ENCODE measurements at regions not wholly inside any gene's neighbourhood (a gene's known extent, or its start where the extent isn't known, plus 50 kb on each side); places are given as distances from the start of the nearest gene placed in this dataset.
"Not testable (repeated sequence)": the region's sequence is repeated elsewhere in the genome, so short reads cannot be mapped to it uniquely, and the experiment has no call there.

DNA sequence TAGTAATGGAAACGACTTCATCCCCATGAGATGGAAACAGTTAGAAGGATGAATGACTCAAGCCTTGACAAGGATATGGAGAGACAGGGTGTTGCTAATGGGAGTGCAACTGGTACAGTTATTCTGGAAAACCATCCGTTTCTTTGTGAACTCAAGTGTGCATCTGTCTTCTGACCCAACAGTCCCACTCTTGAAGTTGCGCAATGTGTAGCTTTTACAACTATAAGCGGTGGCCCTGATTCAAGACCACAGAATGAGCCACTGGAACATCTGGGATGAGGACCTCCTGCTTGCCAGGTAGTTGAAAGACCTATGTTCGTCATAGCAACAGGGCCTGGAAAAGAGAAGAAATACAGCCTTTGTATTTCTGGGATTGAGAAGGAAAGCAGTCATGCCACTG is 115.8 kb upstream of the GMDS start:
- no peak for DNase-seq

DNA sequence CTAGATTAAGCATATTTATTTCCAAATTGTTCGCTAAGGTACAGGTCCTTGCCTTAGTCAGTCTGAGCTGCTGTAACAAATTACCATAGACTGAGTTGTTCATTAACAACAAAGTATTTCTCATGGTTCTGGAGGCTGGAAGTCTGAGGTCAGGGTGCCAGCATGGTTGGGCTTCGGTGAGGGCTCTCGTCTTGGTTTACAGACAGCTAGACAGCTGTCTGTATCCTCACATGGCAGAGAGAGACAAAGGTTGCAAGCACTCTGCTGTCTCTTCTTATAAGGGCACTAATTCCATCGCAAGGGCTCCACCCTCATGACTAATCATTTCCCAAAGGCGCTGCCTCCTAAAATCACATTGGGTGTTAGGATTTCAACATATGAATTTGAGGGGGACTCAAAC is 115.3 kb upstream of the GMDS start:
- DNase-seq: no peak

DNA sequence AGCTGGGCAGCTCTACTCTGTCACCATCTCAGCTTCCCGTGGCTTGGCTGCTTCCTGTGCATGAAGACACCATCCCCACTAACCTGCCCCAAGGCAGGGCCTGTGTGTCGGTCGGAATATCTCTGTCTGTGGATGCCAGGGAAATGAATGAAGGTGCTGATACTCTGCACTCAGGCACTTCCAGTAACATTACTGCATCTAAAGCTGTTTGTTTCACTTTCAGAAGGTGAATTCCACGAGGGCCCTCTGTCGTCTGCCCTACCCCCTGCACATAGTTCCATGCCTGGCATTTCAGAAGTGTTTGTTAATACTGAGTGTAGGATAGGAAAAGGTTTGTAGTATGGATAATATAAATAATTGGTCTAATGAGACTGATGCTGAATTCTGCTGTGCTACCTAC is 114.7 kb upstream of the GMDS start:
- DNase-seq: no peak

DNA sequence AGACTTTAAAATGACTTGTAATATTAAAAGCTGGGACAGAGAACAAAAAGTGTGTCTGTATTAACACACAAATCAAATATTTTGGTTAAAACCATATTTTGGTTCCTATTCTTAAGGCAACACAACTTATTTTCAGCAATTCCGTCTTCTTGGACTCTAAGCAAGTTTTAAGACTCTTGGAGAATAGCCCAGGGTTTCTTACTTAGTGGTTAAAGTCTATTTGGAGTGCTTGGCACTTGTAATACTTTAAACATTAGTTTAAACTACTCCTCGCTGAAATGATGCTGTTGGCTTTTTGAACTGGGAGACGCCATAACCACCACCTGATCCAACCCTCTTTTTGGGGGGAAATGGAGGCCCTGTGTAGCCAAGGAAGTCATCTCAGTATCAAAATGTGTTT is 109.7 kb upstream of the GMDS start:
- DNase-seq: no peak

DNA sequence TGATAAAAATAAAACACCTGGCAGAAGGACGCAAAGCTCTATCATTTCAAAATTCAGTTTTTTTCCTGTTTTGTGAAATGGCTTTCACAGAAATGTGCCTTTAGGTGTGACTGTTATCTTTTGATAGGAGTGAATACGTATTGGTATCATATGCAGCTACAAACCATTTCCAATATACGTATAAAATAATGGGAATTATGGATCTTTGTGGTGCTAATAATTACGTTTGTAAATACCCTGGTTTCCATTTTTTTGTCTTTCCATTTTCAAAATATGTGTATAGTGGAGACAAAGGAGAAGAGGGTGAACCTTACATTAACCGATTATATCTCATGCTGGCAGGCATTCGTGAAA is 108.7 kb upstream of the GMDS start:
- DNase-seq: no peak

DNA sequence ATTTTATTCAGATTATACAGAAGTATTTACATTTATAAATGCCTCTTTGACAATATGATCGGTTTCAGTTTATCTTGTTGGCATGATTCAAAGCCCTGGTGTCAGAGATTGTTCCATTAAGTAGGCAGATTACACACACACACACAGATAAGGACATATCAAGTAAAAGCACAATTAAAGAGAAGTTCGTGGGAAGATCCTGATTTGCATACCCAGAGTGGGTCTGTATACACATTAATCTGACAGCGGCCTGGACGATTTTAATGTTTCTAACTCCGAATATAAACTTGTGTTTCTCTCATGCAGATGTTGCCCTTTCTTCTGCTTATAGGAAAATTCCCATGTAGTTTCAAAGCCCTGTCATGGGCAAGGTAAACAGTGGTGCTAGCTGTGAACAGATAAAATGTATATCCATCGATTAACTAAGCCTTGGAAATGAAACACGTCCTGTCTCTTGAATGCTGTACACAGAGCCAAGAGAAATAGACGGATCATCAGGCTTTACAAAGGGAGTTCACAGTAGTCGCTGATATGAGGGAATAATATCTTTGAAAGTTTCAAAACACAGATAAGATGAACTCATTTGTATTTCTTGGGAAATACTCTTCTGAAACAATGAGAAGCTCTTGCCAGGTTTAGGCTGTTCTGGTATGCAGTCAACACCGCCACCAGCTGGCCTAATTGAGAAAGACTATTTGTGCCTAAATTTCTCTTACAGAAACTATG is 108.2 kb upstream of the GMDS start:
- peak; percentile 38 for DNase-seq

DNA sequence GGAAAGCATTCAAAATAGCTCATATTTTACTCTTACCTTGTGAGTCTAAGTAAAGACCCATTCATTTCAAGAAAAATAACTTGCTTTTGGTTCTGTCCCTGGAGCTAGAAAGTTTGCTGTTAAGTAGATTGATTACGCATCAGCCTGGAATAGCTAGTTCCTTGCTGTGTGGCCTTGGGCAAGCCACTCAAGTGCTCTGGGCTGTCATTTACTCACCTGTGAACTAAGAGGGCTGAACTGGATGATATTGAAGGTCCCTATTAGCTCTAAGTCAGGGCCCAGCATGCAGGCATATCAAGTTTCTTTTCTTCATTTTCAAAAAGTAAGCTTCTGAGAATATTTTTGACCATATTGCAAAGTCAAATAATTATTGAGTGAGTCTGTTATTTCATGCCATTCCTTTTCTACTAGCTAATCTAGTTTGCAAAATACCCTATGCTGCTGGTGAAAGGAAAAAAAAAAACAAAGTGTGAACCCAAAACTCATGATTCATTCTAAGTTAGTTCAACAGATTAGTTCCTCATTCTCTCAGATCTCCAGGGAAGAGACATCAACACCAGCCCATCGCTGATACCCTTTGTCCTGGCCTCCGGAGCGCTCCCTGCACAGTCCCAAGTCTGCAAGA is 106.5 kb upstream of the GMDS start:
- DNase-seq: peak; percentile 59

DNA sequence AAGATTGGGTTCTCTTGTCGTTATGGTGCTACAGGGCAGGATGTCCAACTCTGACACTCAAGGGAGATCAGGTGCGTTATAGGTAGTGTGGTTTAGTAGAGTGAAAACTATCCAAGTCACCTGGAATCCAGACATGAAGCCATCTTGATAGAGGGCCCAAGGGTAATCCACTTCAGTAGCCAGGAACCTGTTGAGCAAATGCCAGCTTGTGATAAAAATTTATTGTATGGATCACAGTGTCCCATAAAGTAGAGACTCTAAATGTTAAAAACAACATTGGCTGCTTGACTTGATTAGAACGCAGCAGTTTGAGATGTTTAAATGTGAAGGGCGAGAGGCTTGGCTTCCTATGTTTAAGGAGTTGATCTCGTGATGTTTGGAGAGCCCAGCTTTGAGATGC is 105.7 kb upstream of the GMDS start:
- no peak for DNase-seq

DNA sequence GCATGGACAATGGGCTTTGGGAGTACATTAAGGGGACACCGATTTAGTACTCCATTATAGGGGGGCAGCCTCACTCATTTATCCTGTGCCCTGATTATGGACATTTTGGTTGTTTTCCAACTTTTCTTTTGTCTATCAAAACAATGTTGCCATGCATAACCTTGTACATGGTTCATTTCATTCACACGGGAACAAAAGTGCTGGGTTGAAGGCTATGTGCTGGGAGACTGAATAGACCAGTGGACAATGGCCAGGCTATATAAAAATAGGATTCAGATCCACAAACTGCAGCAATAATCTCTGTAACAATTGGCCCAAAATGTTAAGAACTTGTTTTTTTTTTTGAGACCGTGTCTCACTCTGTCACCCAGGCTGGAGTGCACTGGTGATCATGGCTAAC is 100.7 kb upstream of the GMDS start:
- DNase-seq: no peak

DNA sequence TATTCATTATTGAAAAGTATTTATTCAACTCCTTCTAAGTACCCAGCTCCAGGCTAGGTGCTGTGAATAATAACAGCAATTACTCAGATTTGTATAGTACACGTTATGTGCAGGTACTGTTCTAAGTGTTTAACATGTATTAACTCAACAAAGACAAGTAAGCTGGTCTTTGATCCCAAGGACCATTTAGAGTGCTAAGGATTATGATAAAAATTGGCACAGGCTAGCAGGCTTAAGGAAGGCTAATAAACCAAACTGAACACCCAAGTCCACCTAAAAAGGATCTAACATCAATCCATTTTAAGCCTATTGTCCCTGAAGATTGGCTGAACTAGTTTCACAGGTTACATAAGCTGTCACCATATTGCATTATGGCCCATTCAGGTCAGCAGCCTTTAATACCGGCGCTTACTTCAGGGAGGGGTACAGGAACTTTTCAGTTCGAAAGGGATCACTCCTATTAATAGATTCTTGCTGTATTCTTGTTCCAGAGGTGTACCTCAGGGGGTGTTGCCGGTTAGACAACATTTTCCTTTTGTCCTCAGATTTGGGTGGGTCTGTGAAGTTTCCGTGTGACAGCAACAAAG is 99.0 kb upstream of the GMDS start:
- no peak for DNase-seq

DNA sequence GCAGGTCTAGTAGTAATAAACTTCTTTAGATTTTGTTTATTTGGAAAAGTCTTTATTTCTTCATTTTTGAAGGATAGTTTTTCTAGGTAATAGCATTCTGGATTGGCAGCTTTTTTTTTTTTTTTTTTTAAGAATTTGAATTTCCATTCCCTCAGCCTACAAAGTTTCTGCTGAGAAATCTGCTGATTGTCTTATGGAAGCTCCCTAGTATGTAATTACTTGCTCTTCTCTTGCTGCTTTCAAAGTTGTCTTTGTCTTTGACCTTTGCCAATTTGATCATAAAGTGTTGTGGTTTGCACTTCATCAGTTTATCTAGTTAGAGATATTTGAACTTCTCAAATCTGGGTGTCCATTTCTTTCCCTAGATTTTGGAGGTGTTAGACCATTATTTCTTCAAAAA is 82.2 kb upstream of the GMDS start:
- DNase-seq: no peak

DNA sequence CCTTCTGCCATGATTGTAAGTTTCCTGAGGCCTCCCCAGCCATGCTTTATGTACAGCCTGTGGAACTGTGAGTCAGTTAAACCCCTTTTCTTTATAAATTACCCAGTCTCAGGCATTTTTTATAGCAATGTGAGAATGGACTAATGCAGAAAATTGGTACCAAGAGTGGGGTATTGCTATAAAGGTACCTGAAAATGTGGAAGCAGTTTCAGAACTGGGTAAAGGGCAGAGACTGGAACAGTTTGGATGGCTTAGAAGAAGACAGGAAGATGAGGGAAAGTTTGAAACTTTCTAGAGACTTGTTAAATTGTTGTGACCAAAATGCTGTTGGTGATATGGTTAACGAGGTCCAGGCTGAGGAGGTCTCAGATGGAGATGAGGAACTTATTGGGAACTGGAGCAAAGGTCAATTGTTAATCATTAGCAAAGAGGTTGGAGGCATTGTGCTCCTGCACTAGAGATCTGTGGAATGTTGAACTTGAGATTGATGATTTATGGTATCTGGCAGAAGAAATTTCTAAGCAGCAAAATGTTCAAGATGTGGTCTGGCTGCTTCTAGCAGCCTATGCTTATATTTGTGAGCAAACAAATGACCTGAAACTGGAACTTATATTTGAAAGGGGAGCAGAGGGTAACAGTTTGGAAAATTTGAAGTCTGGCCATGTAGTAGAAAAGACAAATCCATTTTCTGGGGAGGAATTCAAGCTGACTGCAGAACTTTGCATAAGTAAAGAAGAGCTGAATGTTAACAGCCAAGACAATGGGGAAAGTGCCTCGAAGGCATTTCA is 79.0 kb upstream of the GMDS start:
- DNase-seq: no peak

DNA sequence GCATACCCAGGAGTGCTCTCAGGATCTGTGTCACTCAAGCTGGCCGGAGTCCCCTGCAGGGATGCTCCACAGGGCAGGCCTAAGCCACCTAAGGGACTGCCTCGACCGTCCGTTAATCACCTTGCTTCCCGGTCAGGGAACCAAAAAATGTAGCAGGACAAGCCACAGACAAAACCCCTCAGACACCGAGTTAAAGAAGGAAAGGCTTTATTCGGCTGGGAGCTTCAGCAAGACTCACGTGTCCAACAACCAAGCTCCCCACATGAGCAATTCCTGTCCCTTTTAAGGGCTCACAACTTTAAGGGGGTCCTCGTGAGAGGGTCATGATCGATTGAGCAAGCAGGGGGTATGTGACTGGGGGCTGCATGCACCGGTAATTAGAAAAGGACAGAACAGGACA is 72.1 kb upstream of the GMDS start:
- DNase-seq: not testable (repeated sequence)

DNA sequence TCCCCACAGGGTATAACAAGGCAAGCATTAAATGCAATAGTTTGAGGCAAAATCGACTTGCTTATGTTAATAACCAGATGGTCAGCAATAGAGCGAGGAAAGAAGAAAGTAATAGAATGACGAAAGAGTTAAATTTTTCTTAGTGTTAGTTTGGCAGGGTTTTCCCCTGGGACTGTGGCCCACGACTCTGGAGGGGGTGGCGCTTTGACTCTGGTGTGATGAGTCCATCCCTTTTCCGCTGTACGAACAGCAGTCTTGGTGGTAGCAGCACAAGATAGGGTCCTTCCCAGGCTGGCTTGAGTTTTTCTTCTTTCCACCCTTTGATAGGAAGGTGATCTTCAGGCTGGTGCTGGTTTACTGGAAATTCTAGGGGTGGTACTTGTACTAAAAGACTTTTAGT is 69.2 kb upstream of the GMDS start:
- DNase-seq: no peak

DNA sequence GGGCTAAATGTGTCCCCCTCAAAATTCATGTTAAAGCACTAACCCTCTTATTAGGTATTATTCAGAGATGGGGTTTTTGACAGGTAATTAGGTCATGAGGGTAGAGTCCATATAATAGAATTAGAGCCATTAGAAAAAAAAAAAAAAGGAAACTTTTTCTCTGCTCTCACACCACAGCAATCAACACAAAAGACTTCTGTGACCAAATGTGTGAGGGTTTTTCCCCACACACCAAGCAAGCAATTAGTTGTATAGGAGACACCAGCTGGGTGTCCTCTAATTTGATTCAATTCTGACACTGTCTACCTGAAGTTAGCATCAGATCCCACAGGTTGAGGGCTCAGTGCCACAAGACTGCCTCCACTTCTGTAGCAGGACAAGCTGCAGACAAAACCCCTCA is 64.6 kb upstream of the GMDS start:
- no peak for DNase-seq

DNA sequence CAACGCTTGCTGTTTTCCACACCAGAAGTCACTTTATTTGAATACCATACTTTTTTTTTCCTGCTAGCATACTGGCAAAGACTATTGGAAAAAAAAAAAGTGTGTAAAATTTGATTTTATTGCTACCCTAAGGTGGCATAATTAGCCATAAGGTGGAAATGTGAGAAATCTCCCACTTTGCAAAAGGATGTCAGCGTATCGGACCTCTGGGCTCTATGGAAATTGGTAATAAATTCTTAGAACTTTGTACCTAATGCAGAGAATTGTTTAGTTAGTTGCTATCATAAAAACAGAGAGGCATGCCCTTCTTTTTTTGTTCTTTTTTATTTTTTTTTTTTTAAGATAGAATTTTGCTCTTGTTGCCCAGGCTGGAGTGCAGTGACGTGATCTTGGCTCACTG is 63.7 kb upstream of the GMDS start:
- DNase-seq: no peak

DNA sequence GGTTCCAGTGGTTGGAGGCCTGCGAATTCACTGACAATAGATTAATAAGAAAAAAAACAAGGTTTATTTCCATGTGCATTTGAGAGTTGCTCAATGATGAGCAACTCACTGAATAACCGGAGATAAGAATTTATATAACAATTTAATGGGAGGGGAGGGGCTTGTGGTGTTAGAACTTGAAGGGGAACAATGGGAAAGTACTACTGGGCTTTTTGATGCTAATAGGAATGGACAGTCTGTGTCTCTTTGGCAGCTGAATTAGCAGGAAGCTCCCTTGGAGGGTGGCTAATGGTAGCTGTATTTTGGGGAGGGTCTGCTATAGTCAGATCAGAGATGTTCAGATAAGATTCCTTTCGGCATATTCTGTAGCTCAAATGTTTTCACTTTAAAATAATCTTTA is 62.4 kb upstream of the GMDS start:
- DNase-seq: no peak

DNA sequence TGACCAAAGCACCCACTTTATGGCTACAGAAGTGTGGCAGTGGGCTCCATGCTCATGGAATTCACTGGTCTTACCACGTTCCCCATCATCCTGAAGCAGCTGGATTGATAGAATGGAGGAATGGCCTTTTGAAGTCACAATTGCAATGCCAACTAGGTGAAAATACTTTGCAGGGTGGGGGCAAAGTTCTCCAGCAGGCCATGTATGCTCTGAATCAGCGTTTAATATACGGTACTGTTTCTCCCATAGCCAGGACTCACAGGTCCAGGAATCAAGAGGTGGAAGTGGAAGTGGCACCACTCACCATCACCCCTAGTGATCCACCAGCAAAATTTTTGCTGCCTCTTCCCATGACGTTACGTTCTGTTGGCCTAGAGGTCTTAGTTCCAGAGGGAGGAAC is 60.5 kb upstream of the GMDS start:
- DNase-seq: no peak

DNA sequence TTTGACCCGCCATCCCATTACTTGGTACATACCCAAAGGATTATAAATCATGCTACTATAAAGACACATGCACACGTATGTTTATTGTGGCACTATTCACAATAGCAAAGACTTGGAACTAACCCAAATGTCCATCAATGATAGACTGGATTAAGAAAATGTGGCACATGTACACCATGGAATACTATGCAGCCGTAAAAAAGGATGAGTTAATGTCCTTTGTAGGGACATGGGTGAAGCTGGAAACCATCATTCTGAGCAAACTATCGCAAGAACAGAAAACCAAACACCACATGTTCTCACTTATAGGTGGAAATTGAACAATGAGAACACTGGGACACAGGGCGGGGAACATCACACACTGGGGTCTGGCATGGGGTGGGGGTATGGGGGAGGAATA is 57.1 kb upstream of the GMDS start:
- DNase-seq: not testable (repeated sequence)

DNA sequence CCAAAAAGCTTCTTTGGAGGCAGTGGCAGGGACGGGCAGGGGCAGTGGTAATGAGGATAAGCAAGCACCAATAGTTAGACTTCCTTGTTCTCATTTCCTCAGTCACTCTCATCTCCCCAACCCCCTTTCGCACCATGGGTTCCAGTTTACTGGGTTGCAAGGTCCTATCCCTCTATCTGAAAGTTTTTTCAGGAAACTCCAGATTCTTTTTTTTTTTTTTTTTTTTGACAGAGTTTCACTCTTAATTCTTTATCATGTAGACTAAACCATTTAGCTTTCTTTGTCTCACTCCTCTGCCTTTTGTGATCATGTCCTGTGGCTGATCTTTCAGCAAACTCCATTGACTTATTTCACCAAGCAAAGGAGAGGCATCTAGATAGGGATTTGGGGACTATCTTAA is 51.4 kb upstream of the GMDS start:
- DNase-seq: no peak

Data from amniotic stem cell (primary cell).